VCaP (cell line): ENCODE measurements at regions not wholly inside any gene's neighbourhood (a gene's known extent, or its start where the extent isn't known, plus 50 kb on each side); places are given as distances from the start of the nearest gene placed in this dataset.

Experiments used
- H3K27ac ChIP-seq: fragments of 450-650 bp; 2 replicates; pipeline ENCODE4 v1.5.1; 2017
- TF ChIP-seq, protein P1 (sequence below): fragments of 450-650 bp; conservative IDR thresholded peaks from 2 replicates; pipeline ENCODE4 v1.5.1; 2017; ENCODE audit warnings: mild to moderate bottlenecking, moderate library complexity

GRCh38 chr3:72042397-72043203 is 257.7 kb upstream of the PROK2 start:
- TF ChIP-seq, protein P1, sequence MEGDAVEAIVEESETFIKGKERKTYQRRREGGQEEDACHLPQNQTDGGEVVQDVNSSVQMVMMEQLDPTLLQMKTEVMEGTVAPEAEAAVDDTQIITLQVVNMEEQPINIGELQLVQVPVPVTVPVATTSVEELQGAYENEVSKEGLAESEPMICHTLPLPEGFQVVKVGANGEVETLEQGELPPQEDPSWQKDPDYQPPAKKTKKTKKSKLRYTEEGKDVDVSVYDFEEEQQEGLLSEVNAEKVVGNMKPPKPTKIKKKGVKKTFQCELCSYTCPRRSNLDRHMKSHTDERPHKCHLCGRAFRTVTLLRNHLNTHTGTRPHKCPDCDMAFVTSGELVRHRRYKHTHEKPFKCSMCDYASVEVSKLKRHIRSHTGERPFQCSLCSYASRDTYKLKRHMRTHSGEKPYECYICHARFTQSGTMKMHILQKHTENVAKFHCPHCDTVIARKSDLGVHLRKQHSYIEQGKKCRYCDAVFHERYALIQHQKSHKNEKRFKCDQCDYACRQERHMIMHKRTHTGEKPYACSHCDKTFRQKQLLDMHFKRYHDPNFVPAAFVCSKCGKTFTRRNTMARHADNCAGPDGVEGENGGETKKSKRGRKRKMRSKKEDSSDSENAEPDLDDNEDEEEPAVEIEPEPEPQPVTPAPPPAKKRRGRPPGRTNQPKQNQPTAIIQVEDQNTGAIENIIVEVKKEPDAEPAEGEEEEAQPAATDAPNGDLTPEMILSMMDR = no peak
- H3K27ac ChIP-seq = no peak overlapping the region

DNA sequence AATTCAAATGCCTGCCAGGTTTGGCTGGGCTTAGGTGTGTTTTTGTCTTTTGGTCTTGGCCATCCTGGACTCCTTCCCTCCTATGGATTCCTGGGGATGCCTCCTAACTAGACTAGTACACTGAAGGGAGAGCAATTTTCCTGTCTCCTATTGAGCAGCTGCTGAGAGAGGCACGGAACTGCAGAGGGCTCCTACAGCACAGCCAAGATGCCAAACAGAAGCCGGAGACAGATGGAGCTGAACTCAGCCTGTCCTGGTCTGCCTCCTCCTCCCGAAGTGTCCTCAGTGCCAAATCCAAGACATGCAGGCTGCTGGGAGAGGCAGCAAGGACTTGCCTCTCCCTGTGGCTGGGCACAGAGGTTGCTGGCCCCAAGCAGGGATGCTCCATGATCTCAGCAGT is 256.6 kb upstream of the PROK2 start:
- no peak overlapping the region for H3K27ac ChIP-seq

DNA sequence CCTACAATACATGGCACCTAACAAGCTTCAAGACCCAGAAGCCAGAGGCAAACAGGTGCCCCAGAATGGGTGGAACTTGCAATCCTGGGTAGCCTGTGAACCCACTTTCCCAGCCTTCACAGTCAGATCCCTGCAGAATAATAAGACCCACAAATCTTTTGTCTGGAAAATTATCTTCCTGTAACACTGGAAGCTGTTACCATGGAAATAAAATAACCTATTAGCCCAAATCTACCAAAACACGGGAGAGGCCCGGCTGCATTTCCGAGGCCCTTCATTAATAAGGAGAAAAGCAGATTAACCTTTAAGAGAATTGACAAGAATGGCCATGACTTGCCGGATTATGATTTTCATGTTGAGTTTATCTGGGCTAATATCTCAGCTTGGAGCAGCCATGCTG is 256.1 kb upstream of the PROK2 start:
- no peak overlapping the region for H3K27ac ChIP-seq
- TF ChIP-seq, protein P1 = no peak

More for the DNA sequence above, 256.6 kb upstream of the PROK2 start:
- TF ChIP-seq, protein P1 = no peak

DNA sequence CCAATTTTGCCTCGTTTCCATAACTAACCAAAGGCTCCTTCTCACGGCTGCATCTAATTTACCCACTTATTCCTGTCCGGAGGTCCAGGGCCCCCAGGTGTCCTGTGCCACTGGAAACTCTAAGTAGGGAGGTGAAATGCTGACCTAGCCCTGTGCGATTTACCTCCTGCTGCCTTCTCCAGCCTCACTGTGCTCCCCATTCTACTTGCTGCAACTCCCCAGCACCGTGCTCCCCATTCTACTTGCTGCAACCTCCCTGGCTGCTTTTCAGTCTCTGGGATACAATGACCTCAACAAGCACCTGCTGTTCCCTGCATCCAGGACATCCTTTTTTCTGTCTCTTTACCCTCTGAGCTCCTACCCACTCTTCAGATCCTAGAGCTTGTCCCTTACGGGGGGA is 254.7 kb upstream of the PROK2 start:
- TF ChIP-seq, protein P1 = no peak
- no peak overlapping the region for H3K27ac ChIP-seq

DNA sequence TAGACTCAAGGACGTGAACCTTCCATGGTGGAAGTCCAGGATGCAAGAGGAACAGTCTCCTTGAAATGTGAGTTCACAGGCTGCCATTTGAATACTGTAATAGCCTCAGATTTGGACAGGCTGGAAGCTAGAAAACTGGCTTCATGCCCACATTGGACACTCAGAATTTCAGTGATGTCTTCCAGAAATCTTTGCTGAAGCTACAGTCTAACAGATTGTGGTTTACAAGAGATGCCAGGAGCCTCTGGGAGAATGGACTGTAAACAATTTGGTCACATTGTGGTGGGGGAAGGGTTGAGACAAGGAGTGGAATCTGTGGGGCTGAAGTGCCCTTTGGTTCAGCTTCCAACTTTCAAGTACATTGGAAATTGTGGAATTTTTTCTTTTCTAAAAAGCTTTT is 252.0 kb upstream of the PROK2 start:
- H3K27ac ChIP-seq = no peak overlapping the region
- TF ChIP-seq, protein P1 = no peak

DNA sequence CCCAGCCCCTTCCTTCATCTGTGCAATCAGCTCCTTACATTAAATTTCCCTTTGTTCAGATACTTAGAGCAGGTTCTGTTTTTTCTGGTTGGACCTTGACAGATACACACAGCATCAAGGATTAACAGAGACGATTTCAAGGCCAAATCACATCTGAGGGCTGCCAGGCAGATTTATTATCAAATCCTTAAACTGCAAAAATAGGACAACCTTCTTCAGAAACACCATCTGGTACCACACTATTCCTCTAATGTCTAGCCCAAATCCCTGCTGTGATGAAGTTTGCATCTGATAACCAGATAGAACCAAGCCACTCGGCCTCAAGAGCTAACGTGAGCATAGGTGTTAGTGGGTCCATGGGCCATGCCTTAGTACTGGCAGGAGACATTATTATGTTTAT is 250.7 kb upstream of the PROK2 start:
- TF ChIP-seq, protein P1 = no peak
- H3K27ac ChIP-seq = no peak overlapping the region

DNA sequence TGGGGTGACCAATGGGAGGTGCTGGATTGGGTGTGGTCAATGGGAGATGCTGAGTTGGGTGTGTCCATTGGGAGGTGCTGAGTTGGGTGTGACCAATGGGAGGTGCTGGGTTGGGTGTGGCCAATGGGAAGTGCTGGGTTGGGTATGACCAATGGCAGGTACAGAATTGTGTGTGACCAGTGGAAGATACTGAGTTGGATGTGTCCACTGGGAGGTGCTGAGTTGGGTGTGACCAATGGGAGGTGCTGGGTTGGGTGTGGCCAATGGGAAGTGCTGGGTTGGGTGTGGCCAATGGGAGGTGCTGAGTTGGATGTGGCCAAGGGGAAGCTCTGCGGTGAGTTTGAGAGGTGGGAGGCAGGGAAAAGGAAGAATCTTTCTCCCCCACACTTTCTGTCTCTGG is 250.0 kb upstream of the PROK2 start:
- TF ChIP-seq, protein P1 = no peak
- no peak overlapping the region for H3K27ac ChIP-seq
